Omental fat pad (tissue), 3 donors: ENCODE measurements at regions not wholly inside any gene's neighbourhood (a gene's known extent, or its start where the extent isn't known, plus 50 kb on each side); places are given as distances from the start of the nearest gene placed in this dataset.

ENCODE experiments used
- ATAC-seq: fragments of 150-250 bp; one replicate; pipeline ENCODE4 v1.9.1; 2016; ENCODE audit warnings: mild to moderate bottlenecking, moderate library complexity; ENCODE audit not compliant: low FRiP score
- DNase-seq: peaks from one replicate; pipeline ENCODE4 v3.0.0-alpha.2; 2019; ENCODE audit warnings: low spot score
- TF ChIP-seq, protein P1 (sequence below), 3 donors: fragments of 450-650 bp; IDR thresholded peaks; one replicate each; pipeline ENCODE4 v1.5.1; 2016 to 2017; ENCODE audit warnings: antibody characterized with exemption in 3 of 3, mild to moderate bottlenecking in 3 of 3, moderate library complexity in 2 of 3

DNA sequence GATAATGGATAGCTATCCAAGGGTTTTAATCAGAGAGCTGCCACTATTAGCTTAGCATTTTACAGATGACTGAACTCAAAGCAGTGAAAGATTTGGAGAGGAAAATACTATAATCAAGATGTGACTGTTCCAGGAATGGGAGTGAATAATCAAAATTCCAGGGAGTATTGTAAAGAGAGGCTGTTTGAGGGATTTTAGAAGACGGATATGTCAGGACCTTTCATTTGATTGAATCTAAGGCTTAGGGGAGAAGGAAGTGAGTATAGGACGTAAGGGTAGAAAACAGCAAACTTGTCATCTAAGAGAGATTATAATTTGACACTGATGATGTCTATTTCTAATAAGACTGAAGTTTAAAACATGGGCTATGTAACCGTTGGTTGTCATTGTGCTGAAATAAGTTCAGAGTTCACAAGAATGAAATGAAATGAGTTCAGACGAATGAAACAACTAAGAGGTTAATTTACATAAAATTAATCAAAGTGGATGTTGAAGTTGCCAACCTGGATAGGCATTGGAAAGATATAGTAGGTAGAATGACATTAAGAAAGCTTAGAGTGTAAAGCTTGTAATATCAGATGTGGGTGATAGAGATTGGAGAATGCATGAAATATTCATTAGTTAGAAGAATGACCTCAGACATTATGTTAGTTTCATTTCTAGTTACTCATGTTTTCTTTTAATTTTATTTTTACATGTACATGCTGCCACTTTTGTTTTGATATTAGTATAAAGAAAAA, 842.8 kb downstream of the SI start:
- TF ChIP-seq, protein P1, sequence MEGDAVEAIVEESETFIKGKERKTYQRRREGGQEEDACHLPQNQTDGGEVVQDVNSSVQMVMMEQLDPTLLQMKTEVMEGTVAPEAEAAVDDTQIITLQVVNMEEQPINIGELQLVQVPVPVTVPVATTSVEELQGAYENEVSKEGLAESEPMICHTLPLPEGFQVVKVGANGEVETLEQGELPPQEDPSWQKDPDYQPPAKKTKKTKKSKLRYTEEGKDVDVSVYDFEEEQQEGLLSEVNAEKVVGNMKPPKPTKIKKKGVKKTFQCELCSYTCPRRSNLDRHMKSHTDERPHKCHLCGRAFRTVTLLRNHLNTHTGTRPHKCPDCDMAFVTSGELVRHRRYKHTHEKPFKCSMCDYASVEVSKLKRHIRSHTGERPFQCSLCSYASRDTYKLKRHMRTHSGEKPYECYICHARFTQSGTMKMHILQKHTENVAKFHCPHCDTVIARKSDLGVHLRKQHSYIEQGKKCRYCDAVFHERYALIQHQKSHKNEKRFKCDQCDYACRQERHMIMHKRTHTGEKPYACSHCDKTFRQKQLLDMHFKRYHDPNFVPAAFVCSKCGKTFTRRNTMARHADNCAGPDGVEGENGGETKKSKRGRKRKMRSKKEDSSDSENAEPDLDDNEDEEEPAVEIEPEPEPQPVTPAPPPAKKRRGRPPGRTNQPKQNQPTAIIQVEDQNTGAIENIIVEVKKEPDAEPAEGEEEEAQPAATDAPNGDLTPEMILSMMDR (IDR thresholded peaks at IDR 0.05) = no peak
- DNase-seq = no peak
- no peak for ATAC-seq

DNA sequence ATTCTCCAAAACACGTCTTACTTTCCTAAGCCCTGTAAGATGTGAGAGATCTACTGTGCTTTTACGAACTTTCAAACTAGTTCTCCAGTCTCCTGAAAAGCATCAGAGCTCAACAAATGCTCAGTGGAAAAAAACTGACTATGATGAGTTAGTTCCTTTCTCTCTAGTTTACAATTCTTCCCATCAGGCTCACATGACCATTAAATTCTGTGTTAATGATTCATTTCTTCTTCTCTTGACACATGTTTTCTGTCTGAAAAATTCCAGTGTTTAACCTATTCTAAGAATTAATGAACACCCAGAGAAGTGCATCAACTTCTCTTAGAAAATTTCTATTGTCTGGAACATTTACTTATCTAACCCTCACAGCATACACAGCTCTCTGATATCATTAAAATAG, 844.3 kb downstream of the SI start:
- TF ChIP-seq, protein P1 (IDR thresholded peaks at IDR 0.05) = no peak
- no peak for DNase-seq
- ATAC-seq = no peak

DNA sequence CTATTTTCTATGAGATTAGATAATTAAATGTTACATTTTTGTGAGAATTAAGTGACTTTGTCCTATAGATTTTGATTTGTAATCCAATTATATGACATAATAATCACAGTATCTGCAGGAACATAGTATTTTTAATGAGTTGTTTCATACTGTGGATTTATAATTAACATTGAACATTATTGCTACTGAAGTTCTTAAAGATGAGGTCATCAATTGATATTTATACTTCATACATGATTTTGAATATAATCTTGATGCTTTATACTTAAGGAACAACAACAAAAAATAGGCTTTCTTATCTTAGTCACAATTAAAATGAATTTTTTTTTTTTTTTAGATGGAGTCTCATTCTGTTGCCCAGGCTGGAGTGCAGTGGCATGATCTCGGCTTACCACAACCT, 846.6 kb downstream of the SI start:
- TF ChIP-seq, protein P1 (IDR thresholded peaks at IDR 0.05) = no peak
- no peak for DNase-seq
- no peak for ATAC-seq

DNA sequence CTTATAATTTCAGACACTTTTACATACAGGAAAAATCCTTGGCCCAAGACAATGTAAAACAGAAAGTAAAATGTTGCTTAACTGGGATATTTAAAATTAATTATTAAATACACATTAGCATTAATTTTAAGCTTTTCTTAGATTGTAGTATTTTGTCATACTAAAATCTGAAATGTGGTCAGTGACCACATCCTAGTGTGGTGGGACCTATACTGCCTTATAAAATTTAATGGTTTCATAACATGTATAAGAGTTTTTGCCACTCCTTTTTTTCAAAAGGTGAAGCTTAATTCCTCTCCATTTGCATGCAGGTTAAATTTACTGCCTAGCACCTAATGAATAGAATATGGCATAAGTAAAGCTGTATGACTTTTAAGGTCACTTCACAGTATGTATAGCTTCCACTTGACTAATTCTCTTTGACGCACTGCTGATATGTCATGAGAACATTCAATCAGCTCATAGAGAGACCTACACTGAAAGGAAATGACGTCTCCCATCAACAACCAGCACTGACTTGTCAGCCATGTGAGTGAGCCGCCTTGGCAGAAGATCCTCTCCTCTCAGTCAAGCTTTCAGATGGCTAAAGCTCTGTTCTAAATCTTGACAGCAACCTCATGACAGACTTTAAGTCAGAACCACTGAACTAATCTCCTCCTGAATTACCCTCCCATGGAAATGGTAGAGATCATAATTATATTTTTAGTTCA, 847.8 kb downstream of the SI start:
- TF ChIP-seq, protein P1 (IDR thresholded peaks at IDR 0.05) = no peak
- DNase-seq = no peak

DNA sequence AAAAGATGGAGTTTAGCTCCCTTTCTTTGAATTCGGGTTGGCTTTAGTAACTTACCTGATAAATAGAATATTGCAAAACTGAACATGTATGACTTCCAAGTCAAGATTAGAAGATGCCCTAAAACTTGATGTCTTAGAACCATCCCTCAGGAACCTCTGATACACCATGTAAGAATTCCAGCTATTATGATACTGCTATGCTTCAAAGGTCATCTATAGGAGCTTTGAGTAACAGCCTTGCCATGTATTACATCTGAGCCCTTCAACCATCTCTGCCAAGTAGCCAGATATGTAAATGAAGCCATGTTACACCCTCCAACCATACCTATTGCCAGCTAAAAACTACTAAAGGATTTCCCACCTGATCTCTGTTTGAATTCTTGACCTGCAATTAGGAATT, 854.2 kb downstream of the SI start:
- TF ChIP-seq, protein P1 (IDR thresholded peaks at IDR 0.05) = no peak
- DNase-seq = no peak
- no peak for ATAC-seq

More for the DNA sequence above, 847.8 kb downstream of the SI start:
- ATAC-seq = no peak

DNA sequence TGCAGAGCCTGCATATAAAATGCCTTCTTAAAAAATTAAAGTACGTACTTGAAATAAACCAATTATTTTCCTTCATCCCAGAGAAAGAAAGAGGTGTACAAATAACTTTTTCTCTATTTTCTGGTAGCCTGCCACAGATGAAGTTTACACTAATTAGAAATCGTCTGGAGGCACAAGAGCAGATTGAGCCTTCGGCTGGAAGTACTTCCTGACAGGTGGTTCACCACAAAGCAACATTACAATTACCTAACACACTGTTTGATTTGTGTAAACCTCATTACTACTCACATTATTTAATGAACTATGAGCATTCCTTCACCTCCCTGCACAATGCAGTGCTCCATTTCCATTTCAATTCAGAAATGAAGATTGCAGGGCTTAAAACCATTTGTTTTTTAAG, 856.1 kb downstream of the SI start:
- DNase-seq = no peak
- ATAC-seq = no peak
- TF ChIP-seq, protein P1 (IDR thresholded peaks at IDR 0.05) = no peak

DNA sequence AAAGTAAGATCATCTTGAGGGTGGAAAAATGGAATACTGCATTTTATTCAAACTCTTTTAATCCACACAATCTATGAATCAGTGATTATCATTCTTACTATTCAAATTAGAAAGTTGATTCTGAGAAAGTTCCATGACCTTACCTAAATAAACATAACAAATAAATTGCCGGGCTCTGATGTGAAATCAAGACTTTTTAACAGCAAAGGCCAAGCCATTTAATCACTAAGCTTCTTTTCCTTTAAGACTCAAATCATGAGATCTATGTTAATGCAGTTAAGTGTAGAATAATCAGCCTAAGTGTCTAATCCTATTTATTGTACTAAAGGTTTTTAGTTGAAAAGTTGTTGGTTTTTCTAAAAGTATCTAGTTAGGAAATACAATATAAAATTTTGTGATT, 857.0 kb downstream of the SI start:
- DNase-seq (no peak), ATAC-seq (no peak)
- TF ChIP-seq, protein P1 (IDR thresholded peaks at IDR 0.05) = no peak
